OCI-LY1 (cell line): ENCODE measurements at regions not wholly inside any gene's neighbourhood (a gene's known extent, or its start where the extent isn't known, plus 50 kb on each side); places are given as distances from the start of the nearest gene placed in this dataset.
"Not testable (repeated sequence)": the region's sequence is repeated elsewhere in the genome, so short reads cannot be mapped to it uniquely, and the experiment has no call there.

Source experiments
- CTCF ChIP-seq: fragments of 200-600 bp; sonication (generic), shearing (Covaris generic); IDR thresholded peaks from 2 replicates; pipeline ENCODE4 v1.5.1; 2017; ENCODE audit warnings: mild to moderate bottlenecking, antibody characterized with exemption, low read length, moderate library complexity, mixed read lengths
- EZH2 ChIP-seq: fragments of 200-600 bp; sonication (generic), shearing (Covaris generic); IDR thresholded peaks from 2 replicates; pipeline ENCODE4 v1.8.0; 2017; ENCODE audit warnings: borderline replicate concordance, mixed run types, mild to moderate bottlenecking, antibody characterized with exemption, low read length, moderate library complexity, mixed read lengths

DNA sequence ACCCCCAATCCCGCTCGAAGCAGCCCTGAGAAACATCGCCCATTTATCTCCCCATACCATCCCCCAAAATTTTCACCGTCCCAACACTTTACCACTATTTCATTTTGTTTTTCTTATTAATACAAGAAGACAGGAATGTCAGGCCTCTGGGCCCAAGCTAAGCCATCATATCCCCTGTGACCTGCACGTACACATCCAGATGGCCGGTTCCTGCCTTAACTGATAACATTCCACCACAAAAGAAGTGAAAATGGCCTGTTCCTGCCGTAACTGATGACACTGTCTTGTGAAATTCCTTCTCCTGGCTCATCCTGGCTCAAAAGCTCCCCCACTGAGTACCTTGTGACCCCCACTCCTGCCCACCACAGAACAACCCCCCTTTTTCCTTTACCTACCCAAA lies 129.8 kb upstream of the ATXN1 start:
- TF ChIP-seq EZH2, CTCF: not testable (repeated sequence)
